ENCODE measurements at regions not wholly inside any gene's neighbourhood (a gene's known extent, or its start where the extent isn't known, plus 50 kb on each side); places are given as distances from the start of the nearest gene placed in this dataset.

GRCh38 chr15:39198044-39199000 lies 382.6 kb upstream of the THBS1 start:
- POLR2A ChIA-PET: no interaction called here

More at GRCh38 chr15:39198044-39199000, 382.6 kb upstream of the THBS1 start:
- ATAC-seq (no peak), DNase-seq (ENCODE audit: low spot score) (no peak)
- Mint-ChIP-seq H3K36me3 (no peaks in the 10 kb centered on the region), H3K27ac (no peak overlapping the region), H3K9me3 (peaks cover 3% of the 10 kb centered on the region; the same call in 1 of the 2 replicates), H3K27me3 (ENCODE audit: low read depth) (peaks cover 7% of the 10 kb centered on the region), H3K4me3 (no peak overlapping the region), H3K4me1 (peaks cover 24% of the 10 kb centered on the region)
- TF ChIP-seq HMGA2 (CRISPR knock-in tag; IDR thresholded peaks at IDR 0.05) (no peak), CTCF (IDR thresholded peaks at IDR 0.05) (no peak), HMGXB4 (CRISPR knock-in tag; IDR thresholded peaks at IDR 0.05) (no peak), JUN (CRISPR knock-in tag; IDR thresholded peaks at IDR 0.05) (no peak), ZNF532 (CRISPR knock-in tag; IDR thresholded peaks at IDR 0.05; ENCODE audit: borderline replicate concordance) (no peak), GTF2I (CRISPR knock-in tag; conservative IDR thresholded peaks at IDR 0.05) (no peak), SMAD3 (CRISPR knock-in tag; IDR thresholded peaks at IDR 0.05; ENCODE audit: borderline replicate concordance) (no peak), ATF2 (CRISPR knock-in tag; IDR thresholded peaks at IDR 0.05; ENCODE audit: borderline replicate concordance, low read depth) (no peak), ELF4 (CRISPR knock-in tag; IDR thresholded peaks at IDR 0.05; ENCODE audit: low read depth) (no peak), PREB (CRISPR knock-in tag; IDR thresholded peaks at IDR 0.05; ENCODE audit: borderline replicate concordance) (no peak), ZNF396 (CRISPR knock-in tag; IDR thresholded peaks at IDR 0.05; ENCODE audit: borderline replicate concordance) (no peak), GRHL2 (CRISPR knock-in tag; IDR thresholded peaks at IDR 0.05; ENCODE audit: insufficient replicate concordance, severe bottlenecking) (no peak), NFE2L1 (CRISPR knock-in tag; IDR thresholded peaks at IDR 0.05) (no peak), NR3C1 (CRISPR knock-in tag; conservative IDR thresholded peaks at IDR 0.05; ENCODE audit: low read depth) (no peak), GABPB1 (CRISPR knock-in tag; IDR thresholded peaks at IDR 0.05) (no peak), CBFB (CRISPR knock-in tag; IDR thresholded peaks at IDR 0.05; ENCODE audit: low read depth) (no peak)
- CTCF ChIA-PET: interaction anchor here (1.5 to 2.6 kb wide), 3 partner anchors 26 to 499 kb away, joined by 3 to 9 read pairs (median 8); partner anchors contain the start of gene THBS1
